ENCODE measurements at regions not wholly inside any gene's neighbourhood (a gene's known extent, or its start where the extent isn't known, plus 50 kb on each side); places are given as distances from the start of the nearest gene placed in this dataset.

- DNase-seq, result no peak
- TF ChIP-seq GATA1 (IDR thresholded peaks at IDR 0.05; ENCODE audit: low read depth, low read length) (no peak), POLR2A (IDR thresholded peaks at IDR 0.05; ENCODE audit: low read length) (no peak)
Observed at GRCh38 chr18:65414501-65414900, 336.3 kb upstream of the CDH7 start.

GRCh38 chr18:65411061-65411460, 339.8 kb upstream of the CDH7 start:
- no peak for DNase-seq
- no peak for TF ChIP-seq POLR2A (IDR thresholded peaks at IDR 0.05; ENCODE audit: low read length)
- TF ChIP-seq GATA1 (IDR thresholded peaks at IDR 0.05; ENCODE audit: low read depth, low read length), result no peak

GRCh38 chr18:65409261-65409660, 341.6 kb upstream of the CDH7 start:
- no peak for TF ChIP-seq GATA1 (IDR thresholded peaks at IDR 0.05; ENCODE audit: low read depth, low read length)
- TF ChIP-seq POLR2A (IDR thresholded peaks at IDR 0.05; ENCODE audit: low read length), result no peak

GRCh38 chr18:65403534-65403933, 347.3 kb upstream of the CDH7 start:
- no peak for DNase-seq
- no peak for TF ChIP-seq POLR2A (IDR thresholded peaks at IDR 0.05; ENCODE audit: low read length)
- TF ChIP-seq GATA1 (IDR thresholded peaks at IDR 0.05; ENCODE audit: low read depth, low read length), result no peak

More at GRCh38 chr18:65409261-65409660, 341.6 kb upstream of the CDH7 start:
- no peak for DNase-seq

- DNase-seq, result no peak
- TF ChIP-seq POLR2A (IDR thresholded peaks at IDR 0.05; ENCODE audit: low read length), result no peak
- TF ChIP-seq GATA1 (IDR thresholded peaks at IDR 0.05; ENCODE audit: low read depth, low read length), result no peak
Observed at GRCh38 chr18:65399091-65399490, 351.7 kb upstream of the CDH7 start.

GRCh38 chr18:65398347-65399075, 352.3 kb upstream of the CDH7 start:
- TF ChIP-seq POLR2A (IDR thresholded peaks at IDR 0.05; ENCODE audit: low read length) (no peak), GATA1 (IDR thresholded peaks at IDR 0.05; ENCODE audit: low read depth, low read length) (no peak)
- DNase-seq, result no peak

- TF ChIP-seq GATA1 (IDR thresholded peaks at IDR 0.05; ENCODE audit: low read depth, low read length) (no peak), POLR2A (IDR thresholded peaks at IDR 0.05; ENCODE audit: low read length) (no peak)
- no peak for DNase-seq
Observed at GRCh38 chr18:65380986-65381385, 369.8 kb upstream of the CDH7 start.

- TF ChIP-seq GATA1 (IDR thresholded peaks at IDR 0.05; ENCODE audit: low read depth, low read length), result no peak
- no peak for TF ChIP-seq POLR2A (IDR thresholded peaks at IDR 0.05; ENCODE audit: low read length)
- DNase-seq, result no peak
Observed at GRCh38 chr18:65380571-65380970, 370.2 kb upstream of the CDH7 start.

GRCh38 chr18:65372904-65373303, 377.9 kb upstream of the CDH7 start:
- DNase-seq, result no peak

GRCh38 chr18:65365245-65365980, 385.4 kb upstream of the CDH7 start:
- TF ChIP-seq GATA1 (IDR thresholded peaks at IDR 0.05; ENCODE audit: low read depth, low read length) (no peak), POLR2A (IDR thresholded peaks at IDR 0.05; ENCODE audit: low read length) (no peak)
- no peak for DNase-seq

More at GRCh38 chr18:65372904-65373303, 377.9 kb upstream of the CDH7 start:
- TF ChIP-seq GATA1 (IDR thresholded peaks at IDR 0.05; ENCODE audit: low read depth, low read length) (no peak), POLR2A (IDR thresholded peaks at IDR 0.05; ENCODE audit: low read length) (no peak)

- no peak for DNase-seq
- TF ChIP-seq POLR2A (IDR thresholded peaks at IDR 0.05; ENCODE audit: low read length) (no peak), GATA1 (IDR thresholded peaks at IDR 0.05; ENCODE audit: low read depth, low read length) (no peak)
Observed at GRCh38 chr18:65363911-65364632, 386.7 kb upstream of the CDH7 start.

GRCh38 chr18:65363011-65363410, 387.8 kb upstream of the CDH7 start:
- TF ChIP-seq POLR2A (IDR thresholded peaks at IDR 0.05; ENCODE audit: low read length), result no peak
- no peak for TF ChIP-seq GATA1 (IDR thresholded peaks at IDR 0.05; ENCODE audit: low read depth, low read length)
- no peak for DNase-seq

GRCh38 chr18:65359479-65359878, 391.3 kb upstream of the CDH7 start:
- TF ChIP-seq POLR2A (IDR thresholded peaks at IDR 0.05; ENCODE audit: low read length), result no peak
- TF ChIP-seq GATA1 (IDR thresholded peaks at IDR 0.05; ENCODE audit: low read depth, low read length), result no peak
- DNase-seq, result no peak

- TF ChIP-seq GATA1 (IDR thresholded peaks at IDR 0.05; ENCODE audit: low read depth, low read length) (no peak), POLR2A (IDR thresholded peaks at IDR 0.05; ENCODE audit: low read length) (no peak)
- DNase-seq, result no peak
Observed at GRCh38 chr18:65358306-65358705, 392.5 kb upstream of the CDH7 start.
